NCI-H2171 treated with DMSO at 0.1 percent for 48 hours (cell line): ENCODE measurements at regions not wholly inside any gene's neighbourhood (a gene's known extent, or its start where the extent isn't known, plus 50 kb on each side); places are given as distances from the start of the nearest gene placed in this dataset.
A peak's percentile ranks its signal among the peaks of the same experiment; 100 is the strongest.
"Not testable (repeated sequence)": the region's sequence is repeated elsewhere in the genome, so short reads cannot be mapped to it uniquely, and the experiment has no call there.

Experiments
- DNase-seq: peaks from one replicate; lab custom pipeline; 2025; lab: John Stamatoyannopoulos, UW

GRCh38 chr9:103397868-103398600 is 402.9 kb downstream of the CYLC2 start:
- peak; percentile 43 for DNase-seq

- no peak for DNase-seq
Observed at GRCh38 chr9:103399535-103399934, 404.4 kb downstream of the CYLC2 start.

GRCh38 chr9:103407260-103407659 is 412.1 kb downstream of the CYLC2 start:
- no peak for DNase-seq

- DNase-seq, result no peak
Observed at GRCh38 chr9:103410059-103410458, 414.9 kb downstream of the CYLC2 start.

- no peak for DNase-seq
Observed at GRCh38 chr9:103427696-103428095, 432.6 kb downstream of the CYLC2 start.

- no peak for DNase-seq
Observed at GRCh38 chr9:103430469-103430868, 435.3 kb downstream of the CYLC2 start.

- DNase-seq, result no peak
Observed at GRCh38 chr9:103431809-103432208, 436.7 kb downstream of the CYLC2 start.

- DNase-seq, result no peak
Observed at GRCh38 chr9:103444176-103444575, 449.0 kb downstream of the CYLC2 start.

GRCh38 chr9:103458826-103459225 is 463.7 kb downstream of the CYLC2 start:
- no peak for DNase-seq

GRCh38 chr9:103471241-103471640 is 476.1 kb downstream of the CYLC2 start:
- DNase-seq, result no peak

- no peak for DNase-seq
Observed at GRCh38 chr9:103474156-103474555, 479.0 kb downstream of the CYLC2 start.

GRCh38 chr9:103483471-103484096 is 488.5 kb downstream of the CYLC2 start:
- no peak for DNase-seq

GRCh38 chr9:103485138-103485537 is 490.0 kb downstream of the CYLC2 start:
- no peak for DNase-seq

- DNase-seq, result no peak
Observed at GRCh38 chr9:103514767-103515166, 519.6 kb downstream of the CYLC2 start.

GRCh38 chr9:103522409-103522808 is 527.3 kb downstream of the CYLC2 start:
- DNase-seq, result no peak

GRCh38 chr9:103530934-103531333 is 535.8 kb downstream of the CYLC2 start:
- no peak for DNase-seq

- peak; percentile 96 for DNase-seq
Observed at GRCh38 chr9:103533318-103533717, 538.2 kb downstream of the CYLC2 start.

- DNase-seq, result no peak
Observed at GRCh38 chr9:103537426-103537825, 542.3 kb downstream of the CYLC2 start.

GRCh38 chr9:103545260-103545659 is 548.8 kb upstream of the SMC2 start:
- DNase-seq, result no peak

- no peak for DNase-seq
Observed at GRCh38 chr9:103552712-103553111, 541.4 kb upstream of the SMC2 start.

GRCh38 chr9:103574056-103574455 is 520.1 kb upstream of the SMC2 start:
- no peak for DNase-seq

- no peak for DNase-seq
Observed at GRCh38 chr9:103586721-103587120, 507.4 kb upstream of the SMC2 start.

GRCh38 chr9:103601287-103601686 is 492.8 kb upstream of the SMC2 start:
- no peak for DNase-seq

GRCh38 chr9:103611950-103612349 is 482.2 kb upstream of the SMC2 start:
- DNase-seq, result not testable (repeated sequence)
